GM18526 (cell line): ENCODE measurements at regions not wholly inside any gene's neighbourhood (a gene's known extent, or its start where the extent isn't known, plus 50 kb on each side); places are given as distances from the start of the nearest gene placed in this dataset.

Source experiments
- POLR2A ChIP-seq: IDR thresholded peaks from 3 replicates; pipeline ENCODE4 v1.6.1; 2011; ENCODE audit not compliant: insufficient read length; ENCODE audit errors: extremely low read depth

GRCh38 chr13:30359991-30360390 lies 52.6 kb upstream of the KATNAL1 start:
- TF ChIP-seq POLR2A = no peak

GRCh38 chr13:30360586-30360985 lies 53.2 kb upstream of the KATNAL1 start:
- no peak for TF ChIP-seq POLR2A

GRCh38 chr13:30362005-30362788 lies 54.8 kb upstream of the KATNAL1 start:
- no peak for TF ChIP-seq POLR2A

GRCh38 chr13:30362869-30363268 lies 55.5 kb upstream of the KATNAL1 start:
- TF ChIP-seq POLR2A = no peak

- TF ChIP-seq POLR2A = no peak
These were observed 56.4 kb upstream of the KATNAL1 start for GRCh38 chr13:30363725-30364124.

GRCh38 chr13:30364133-30364532 lies 56.8 kb upstream of the KATNAL1 start:
- no peak for TF ChIP-seq POLR2A

GRCh38 chr13:30364876-30365275 lies 57.4 kb upstream of the UBE2L5 start:
- no peak for TF ChIP-seq POLR2A

GRCh38 chr13:30366088-30366487 lies 56.2 kb upstream of the UBE2L5 start:
- no peak for TF ChIP-seq POLR2A

GRCh38 chr13:30367296-30367695 lies 55.0 kb upstream of the UBE2L5 start:
- TF ChIP-seq POLR2A = no peak

GRCh38 chr13:30370146-30370545 lies 52.1 kb upstream of the UBE2L5 start:
- no peak for TF ChIP-seq POLR2A

- TF ChIP-seq POLR2A = no peak
These were observed 51.3 kb upstream of the UBE2L5 start for GRCh38 chr13:30370916-30371521.

GRCh38 chr13:30371649-30372265 lies 50.5 kb upstream of the UBE2L5 start:
- peak; percentile 40 for TF ChIP-seq POLR2A
